HG03342 (cell line): ENCODE measurements at regions not wholly inside any gene's neighbourhood (a gene's known extent, or its start where the extent isn't known, plus 50 kb on each side); places are given as distances from the start of the nearest gene placed in this dataset.
A peak's percentile ranks its signal among the peaks of the same experiment; 100 is the strongest.

ENCODE experiments used
- ATAC-seq: cut with Tn5 transposase; IDR thresholded peaks from one replicate; pipeline ENCODE4 v1.9.1; 2021; ENCODE audit warnings: mild to moderate bottlenecking, moderate library complexity; ENCODE audit not compliant: unreplicated experiment

DNA sequence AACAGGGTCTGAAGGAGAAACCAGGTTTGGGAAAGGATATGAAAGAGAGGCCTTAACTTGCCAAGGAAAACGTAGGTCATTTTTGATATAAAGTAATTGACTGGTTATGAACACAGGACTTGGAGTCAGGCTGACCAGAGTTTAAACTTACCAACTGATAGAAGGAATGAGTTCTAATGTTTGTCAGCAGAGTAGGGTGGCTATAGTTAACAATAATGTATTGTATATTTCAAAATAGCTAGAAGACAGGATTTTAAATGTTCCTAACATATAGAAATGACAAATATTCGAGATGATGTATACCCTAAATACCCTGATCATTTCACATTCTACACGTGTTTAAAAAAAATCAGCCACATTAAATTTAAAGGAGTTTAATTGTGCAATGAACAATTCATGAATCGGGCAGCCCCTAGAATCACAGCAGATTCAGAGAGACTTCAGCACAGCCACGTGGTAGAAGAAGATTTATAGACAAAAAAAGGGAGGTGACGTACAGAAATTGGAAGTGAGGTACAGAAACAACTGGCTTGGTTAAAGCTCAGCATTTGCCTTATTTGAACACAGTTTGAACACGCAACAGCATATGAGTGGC lies 52.5 kb upstream of the PLEKHG7 start:
- peak; percentile 16 for ATAC-seq

DNA sequence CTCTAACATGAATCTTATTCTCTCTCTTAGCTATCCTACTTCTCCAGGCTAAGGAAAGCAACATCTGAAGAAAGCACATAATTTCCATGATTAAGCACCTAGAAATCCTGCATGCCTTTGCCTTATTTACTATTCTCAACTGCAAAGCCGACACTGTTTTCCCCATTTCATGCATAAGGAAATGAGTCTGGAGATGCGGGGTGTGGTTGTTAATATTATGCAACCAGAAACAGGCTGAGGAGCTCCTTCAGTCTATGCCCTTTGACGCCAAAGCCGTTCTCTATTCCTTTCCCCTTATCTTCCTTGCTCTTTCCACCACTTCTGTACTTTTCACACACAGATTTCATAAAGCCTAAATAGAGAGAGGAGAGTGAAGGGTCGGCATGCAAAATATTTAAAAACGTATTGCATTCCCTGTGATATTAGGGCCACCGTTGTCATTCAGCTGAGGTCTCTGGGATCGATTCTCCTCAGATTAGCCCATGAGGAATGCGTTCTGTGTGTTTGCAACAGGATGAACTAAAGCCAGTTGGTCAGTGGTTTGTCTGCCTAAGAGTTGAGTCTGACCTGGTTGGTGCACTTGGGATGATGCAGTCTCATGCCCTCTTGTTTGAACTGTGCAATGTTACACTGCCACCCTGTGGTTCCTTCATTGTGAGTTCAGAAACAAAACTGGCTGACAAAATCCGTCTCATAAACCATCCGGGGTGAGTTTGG lies 53.1 kb upstream of the PLEKHG7 start:
- ATAC-seq = peak; percentile 80

DNA sequence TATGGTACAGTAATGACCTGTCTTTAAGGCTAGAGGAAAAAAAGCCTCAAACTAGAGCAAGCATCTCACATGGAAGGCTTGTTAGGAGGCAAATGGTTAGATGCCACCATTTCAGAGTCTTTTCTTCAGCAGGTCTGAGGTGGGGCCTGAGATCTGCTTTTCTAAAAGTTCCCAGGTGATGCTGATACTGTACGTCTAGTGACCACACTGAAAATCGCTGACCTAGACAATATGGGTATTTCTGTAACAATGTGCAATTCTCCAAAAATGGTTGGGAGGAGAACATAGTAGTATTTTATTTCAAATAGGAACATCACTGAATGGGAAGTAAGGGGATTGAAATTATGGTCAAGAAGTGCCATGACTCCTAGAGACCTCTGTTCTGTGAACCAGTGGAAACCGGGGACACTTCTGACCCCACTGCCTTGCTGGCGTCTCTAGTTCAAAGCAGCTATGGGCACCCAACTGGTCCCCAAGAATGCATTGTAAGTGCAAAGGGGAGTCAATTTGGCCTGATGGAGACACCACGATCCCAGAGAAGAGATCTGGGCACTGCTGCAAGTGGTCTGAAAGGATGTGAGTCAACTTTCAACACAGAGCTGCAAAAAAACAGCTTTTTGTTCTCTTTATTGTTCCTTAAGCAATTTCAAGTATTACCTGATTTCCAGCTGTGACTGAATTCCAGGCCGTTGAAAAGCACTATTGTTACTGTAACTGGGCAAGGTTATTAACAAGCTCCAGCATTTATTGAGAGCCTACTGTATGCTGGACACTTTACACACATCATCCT lies 54.4 kb upstream of the PLEKHG7 start:
- ATAC-seq = no peak

DNA sequence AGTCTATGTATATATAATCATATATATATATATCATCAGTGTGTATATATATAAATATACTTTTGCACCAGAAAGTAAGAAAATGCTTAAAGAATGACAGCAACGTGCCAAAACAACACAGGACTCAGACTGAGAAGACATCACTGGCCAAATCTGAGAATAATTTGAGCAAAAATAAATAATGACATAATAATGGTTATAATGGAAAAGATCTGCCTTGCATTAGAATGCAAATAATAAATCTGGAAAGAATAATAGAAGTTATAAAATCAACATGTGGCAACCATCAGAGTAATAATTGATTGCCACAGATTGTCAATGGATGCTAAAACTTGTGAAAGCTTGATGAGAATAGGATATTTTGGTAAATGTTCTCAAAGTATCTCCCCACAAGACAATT lies 61.5 kb upstream of the PLEKHG7 start:
- ATAC-seq = no peak

DNA sequence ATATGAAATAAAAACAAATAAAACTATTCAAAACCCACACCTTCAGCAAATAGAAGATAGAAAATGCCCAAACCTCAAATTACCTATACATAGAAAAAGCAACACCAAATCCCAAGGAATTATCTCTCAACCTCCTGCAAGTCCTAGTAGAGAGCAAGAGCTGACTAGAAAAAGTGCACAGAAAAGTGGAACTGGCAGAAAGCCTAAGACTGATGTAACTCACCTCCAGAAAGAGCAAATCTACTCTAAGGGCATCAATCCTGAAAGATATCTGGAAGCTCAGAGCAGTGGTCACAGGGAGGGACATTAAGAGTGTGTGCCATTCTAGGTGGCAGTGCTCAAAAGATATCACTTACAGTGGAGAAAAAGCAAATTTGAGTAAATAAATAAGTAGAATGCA lies 62.1 kb upstream of the PLEKHG7 start:
- ATAC-seq = no peak

DNA sequence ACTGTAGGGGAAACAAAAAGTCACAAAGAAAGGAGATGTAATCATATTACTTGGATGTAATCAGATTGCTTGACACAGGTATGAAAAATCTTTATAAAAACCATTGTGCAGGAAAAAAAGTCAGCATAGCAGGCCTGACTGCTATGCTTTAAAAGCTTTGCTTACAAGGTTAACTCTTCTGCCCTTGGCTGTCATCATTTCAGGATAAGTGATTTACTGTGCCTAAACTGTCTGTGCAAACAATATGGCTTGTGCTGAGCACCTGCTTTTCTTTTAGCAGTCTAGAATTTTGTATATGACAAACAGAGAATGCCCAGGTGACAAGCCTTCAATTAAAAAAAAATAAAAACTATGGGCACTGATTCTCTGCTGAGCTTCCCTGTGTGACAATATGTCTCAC lies 63.8 kb upstream of the PLEKHG7 start:
- no peak for ATAC-seq

DNA sequence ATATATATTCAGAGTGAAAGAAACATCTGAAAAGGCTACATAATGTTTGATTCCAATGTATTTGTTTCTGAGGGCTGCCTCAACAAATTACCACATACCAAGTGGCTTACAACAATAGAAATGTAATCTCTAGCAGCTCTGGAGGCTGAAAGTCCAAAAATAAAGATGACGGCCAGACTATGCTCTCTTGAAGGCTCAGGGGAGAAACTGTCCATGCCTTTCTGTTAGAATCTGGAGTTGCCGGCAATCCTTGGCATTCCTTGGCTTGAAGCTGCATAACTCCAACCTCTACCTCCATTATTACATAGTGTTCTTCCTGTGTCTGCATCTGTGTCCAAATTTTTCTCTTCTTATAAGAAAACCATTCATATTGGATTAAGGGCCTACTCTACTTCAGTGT lies 68.1 kb upstream of the PLEKHG7 start:
- ATAC-seq = no peak

DNA sequence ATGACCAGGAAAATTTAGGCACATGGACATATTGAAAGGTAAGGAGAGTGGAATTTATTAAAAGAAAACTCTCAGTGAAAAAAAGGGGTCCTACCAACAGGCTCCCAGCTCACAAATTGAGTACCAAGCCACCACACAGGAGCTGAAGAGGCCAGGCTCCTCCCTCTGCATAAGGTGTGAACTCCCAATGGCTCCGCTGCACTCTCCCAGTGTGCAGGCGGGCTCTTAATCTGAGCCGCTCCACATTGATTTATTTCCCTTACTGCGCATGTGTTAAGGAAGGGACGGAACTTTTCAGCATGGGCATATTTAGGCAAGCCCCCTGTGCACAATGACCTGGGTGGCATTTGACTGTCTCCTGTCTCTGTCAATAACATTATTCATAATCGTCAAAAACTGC lies 68.6 kb upstream of the PLEKHG7 start:
- ATAC-seq = no peak

DNA sequence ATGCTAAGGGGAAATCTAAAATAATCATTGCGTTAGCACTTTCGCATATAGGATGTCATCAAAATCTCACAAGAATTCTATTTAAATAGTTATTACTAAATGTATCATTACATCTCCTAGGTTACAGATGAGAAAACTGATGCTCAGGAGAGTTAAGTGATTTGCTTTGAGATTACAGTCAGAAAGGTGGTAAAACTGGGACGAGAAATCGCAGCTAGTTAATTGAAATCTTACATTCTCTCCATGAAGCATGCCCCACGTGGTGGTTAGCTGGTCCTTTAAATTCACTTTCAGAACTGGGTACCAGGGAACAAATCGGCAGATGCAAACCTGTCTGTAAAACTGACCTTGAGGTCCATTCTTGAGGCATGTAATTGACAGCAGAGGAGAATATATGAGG lies 71.8 kb upstream of the PLEKHG7 start:
- ATAC-seq = no peak

DNA sequence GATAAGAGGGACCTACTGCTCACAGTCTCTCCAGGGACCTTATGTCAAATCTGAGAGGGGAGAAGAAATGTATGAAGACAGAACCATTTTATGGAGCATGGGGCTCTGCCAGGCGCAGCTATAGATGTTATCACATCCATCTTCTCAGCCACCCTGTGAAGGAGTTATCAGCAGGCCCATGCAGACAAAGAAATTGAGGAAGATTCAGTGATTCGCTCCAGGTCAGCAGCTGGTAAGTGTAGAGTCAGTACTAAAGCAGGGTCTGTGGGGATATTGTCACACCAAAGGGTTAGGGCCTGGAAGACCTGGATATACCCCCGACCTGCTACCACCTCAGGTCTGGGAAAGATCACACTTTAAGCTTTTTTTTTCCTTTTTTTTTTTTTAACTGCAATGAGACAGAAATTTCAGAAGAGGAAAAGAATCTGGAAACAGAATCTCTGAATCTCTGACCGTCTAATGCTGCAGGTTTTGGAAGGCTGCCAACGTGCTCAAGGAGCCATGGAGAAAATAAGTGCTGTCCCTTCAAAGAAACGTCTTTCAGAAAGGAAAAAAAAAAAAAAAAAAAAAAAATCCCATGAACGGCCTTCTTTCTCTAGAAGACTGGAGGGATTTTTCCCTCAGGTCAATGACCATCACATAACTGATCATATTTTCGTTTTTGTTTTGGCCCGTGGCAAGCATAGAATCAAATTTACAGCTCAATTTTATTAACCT lies 73.3 kb upstream of the PLEKHG7 start:
- no peak for ATAC-seq

DNA sequence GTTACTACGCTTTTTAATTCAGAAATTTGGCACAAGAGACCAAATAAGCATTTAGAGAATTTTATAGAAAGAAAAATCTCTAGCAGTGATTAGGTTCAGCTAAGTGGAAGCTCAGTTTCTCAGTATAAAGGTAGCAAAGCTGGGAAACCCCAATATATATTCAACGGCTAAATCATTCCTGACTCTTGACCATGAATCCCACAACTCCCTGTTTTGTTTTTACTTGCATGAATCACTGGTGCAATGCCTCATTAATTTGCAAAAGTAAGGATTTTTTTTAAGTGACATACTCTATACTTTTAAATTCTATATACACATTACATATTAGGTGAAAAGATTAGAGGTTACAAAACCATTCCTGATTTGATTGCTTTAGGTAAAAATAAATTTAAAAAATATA lies 74.3 kb upstream of the PLEKHG7 start:
- ATAC-seq = no peak

DNA sequence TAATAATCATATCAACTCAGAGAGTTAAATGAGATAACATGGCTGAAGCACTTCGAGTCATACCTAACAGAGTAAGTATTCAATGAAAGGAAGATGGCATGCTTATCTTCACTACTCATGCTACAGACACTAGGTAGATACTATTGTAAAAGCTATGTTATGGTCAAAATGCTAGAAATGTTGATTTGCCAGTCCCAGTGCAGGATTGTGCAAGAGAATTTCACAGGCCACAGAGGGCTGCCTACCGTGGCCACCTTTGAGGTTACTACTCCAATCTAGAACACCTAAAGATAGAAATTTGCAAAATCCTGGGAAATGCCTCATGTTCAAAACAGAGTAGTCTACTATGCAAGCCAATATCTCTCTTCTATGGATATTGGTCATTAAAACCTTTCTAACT lies 75.3 kb upstream of the PLEKHG7 start:
- ATAC-seq = no peak

DNA sequence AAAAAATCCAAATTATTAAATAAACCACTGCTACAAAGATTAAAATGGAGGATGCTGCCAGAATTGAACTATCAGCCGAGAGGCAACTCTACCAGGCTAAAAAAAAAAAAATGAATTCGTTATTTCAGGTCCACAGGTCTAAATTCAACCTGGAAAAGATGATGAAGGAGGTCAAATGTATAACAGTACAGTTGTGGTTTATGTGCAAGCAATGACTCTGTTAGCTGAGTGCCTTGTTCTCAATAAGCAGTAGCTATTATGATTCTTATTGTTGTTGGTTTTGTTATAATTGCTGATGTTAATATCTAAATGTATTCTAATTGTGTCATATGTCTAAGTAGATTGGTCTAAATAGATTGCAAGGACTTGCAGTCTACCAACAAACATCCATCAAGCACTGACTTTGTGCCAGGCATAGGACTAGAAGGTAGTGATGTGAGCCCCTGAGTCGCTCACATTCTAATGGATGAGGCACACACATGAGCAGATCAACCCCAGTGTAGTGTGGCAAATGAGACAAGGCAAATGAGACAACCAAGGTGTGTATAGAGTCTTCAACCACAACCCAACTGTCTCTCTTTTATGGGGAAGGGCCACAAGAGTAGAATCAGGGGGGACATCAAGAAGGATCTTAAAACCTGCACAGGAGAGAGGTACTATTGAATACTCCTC lies 77.0 kb upstream of the PLEKHG7 start:
- ATAC-seq = no peak

DNA sequence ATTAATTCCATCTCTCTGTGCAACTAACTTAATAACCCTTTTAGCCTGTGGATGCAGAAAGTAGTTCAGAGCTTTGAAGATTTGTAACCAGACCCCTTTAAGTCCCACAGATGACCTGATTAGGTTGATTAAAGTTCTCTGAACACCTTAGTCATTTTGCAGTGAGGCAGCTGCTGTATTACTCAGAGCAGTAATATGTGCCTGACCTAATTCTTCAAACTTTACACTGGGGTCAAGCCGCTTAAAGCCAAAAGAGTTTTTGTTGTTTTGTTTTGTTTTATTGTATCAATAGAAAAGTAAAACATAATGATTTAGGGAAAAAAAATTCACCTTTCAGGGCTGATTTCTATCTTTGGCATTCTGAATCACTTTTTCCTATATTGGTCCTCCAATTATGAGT lies 78.6 kb upstream of the PLEKHG7 start:
- no peak for ATAC-seq

DNA sequence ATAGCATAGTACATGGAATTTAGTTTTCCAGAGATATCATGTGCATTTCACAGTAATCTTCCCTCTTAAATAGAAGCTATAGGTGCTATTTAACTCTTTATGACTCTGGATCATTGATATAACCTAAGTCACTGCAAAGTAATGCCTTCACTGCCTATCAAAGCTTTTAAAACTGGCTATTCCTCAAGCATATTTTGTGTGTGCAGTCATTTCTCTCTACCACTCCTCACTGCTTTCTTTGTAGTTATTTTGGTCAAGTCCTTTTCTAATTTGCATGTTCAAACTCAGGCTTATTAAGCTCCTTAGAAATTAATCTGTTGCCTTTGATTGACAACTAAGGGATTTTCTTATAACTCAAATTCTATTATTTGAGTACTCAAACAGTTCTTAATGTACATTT lies 79.4 kb upstream of the PLEKHG7 start:
- ATAC-seq = no peak

DNA sequence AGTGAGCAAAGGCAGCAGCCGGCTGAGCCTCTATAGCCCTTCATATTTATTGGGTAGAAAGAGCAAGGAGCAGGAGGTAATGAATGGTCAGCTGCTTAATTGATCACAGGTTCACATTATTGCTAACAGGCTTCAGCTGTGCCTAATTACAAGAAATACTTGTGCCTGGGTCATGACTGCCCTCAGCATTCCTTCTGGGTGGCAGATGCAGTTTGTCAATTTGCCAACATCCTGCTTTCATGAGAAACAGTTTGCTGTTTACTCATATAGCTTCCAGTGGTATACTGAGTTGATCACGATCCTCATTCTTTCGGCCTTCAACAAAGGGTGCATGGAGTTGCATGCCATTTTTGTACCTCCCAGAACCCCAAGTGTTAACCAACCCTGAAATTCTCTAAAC lies 81.0 kb upstream of the PLEKHG7 start:
- ATAC-seq = no peak

DNA sequence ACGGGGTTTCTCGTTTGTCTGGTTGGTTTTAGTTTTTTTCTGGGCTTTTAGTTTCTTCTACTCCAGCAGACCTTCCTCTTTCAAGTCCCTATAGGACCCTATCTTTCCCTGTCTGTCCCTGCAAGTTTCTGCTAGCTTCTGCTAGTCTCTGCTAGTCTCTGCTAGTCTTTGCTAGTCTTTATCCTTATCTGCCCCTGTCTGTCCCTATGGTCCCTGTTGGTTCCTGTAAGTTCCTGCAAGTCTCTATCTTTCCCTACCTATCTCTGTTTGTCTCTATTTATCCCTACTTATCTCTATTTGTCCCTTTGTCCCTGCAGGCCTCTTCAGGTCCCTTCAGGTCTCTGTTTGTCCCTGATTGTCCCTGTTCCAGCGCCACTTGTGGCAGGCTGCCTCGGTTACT lies 81.5 kb upstream of the PLEKHG7 start:
- no peak for ATAC-seq

DNA sequence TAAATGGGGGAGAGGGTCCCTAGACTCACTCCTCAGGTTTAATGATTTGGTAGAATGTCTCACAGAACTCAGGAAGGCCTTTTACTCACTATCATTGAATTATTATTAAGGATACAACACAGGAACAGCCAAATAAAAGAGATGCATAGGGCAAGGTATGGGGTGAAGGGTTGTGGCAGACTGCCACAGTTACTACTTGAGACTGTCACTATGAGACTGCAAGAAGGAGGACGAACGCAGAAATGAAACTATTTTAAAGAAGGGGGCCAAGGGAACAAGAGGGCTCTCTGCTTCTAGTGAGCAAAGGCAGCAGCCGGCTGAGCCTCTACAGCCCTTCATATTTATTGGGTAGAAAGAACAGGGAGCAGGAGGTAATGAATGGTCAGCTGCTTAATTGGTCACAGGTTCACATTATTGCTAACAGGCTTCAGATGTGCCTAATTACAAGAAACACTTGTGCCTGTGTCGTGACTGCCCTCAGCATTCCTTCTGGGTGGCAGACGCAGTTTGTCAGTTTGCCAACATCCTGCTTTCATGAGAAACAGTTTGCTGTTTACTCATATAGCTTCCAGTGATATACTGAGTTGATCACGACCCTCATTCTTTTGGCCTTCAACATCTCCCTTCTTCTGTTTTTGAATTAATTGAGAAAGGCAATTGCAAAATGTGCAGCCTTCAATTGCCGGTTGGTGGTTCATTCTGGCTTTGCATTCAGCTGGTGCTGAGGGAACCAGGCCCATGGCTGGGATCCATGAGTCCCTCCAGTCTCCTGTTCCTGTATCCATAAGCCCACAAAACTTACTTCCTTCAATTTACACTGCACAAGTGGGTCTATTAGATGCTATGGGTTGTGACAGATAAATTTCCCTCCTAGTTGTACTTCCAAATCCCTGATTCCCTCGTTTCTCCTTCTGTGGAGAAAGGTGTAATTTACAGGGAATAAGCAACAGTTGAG lies 82.8 kb upstream of the PLEKHG7 start:
- ATAC-seq = no peak

DNA sequence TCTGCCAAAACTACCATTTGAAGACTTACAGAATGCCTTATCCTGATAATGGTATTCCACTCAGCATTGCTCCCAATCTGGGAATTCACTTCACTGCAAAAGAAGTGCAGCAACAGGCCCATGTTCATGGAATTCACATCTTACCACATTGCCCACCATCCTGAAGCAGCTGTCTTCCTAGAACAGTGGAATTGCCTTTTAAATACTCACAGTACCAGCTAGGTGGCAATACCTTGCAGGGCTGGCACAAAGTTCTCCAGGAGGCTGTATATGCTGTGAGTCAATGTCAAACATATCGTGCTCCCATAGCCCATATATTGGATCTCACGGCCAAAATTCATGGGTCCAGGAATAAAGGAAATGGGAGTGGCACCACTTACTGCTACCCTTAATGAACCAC lies 83.8 kb upstream of the PLEKHG7 start:
- ATAC-seq = no peak

DNA sequence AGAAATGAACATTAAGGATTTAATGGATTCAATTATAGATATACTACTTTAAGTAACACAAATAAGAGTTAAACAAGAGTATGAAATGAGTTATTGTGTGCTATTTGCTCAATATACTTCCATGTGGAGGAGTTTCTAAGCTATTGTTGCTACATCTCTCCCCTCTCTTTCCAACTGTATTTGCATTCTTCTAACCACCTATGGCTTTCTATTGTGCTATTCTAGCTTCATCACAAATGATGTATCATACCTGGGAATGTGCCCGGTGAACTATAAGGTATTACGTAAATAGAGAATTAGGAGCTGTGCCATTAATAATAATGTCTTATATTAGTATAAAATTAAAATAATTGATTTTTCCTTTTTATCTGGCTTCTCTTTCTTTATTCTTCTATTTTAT lies 87.1 kb upstream of the PLEKHG7 start:
- no peak for ATAC-seq
